Mesenchymal stem cell (in vitro differentiated cells and primary cell): ENCODE measurements at regions not wholly inside any gene's neighbourhood (a gene's known extent, or its start where the extent isn't known, plus 50 kb on each side); places are given as distances from the start of the nearest gene placed in this dataset.
"Not testable (repeated sequence)": the region's sequence is repeated elsewhere in the genome, so short reads cannot be mapped to it uniquely, and the experiment has no call there.

Experiments
- DNase-seq: peaks from one replicate; pipeline ENCODE4 v3.0.0-alpha.2; 2013
- H2AFZ ChIP-seq: one replicate; pipeline ENCODE4 v1.6.1; 2013; ENCODE audit warnings: low read depth, mild to moderate bottlenecking, control low read depth, inconsistent platforms, low read length, moderate library complexity
- H2AK5ac ChIP-seq: 2 replicates; pipeline ENCODE4 v1.6.1; 2013; ENCODE audit warnings: low read length, moderate library complexity, mild to moderate bottlenecking, inconsistent platforms; ENCODE audit not compliant: severe bottlenecking
- H2BK120ac ChIP-seq: one replicate; pipeline ENCODE4 v1.6.1; 2013; ENCODE audit warnings: low read depth, mild to moderate bottlenecking, inconsistent platforms, low read length, moderate library complexity
- H2BK12ac ChIP-seq, 2 experiments: one replicate each; pipeline ENCODE4 v1.6.1; 2013; ENCODE audit warnings: inconsistent platforms in 2 of 2, low read length in 2 of 2, mild to moderate bottlenecking in 2 of 2, moderate library complexity in 2 of 2, control low read depth in 1 of 2
- H2BK15ac ChIP-seq: one replicate; pipeline ENCODE4 v1.6.1; 2013; ENCODE audit warnings: mild to moderate bottlenecking, low read depth, inconsistent platforms; ENCODE audit not compliant: poor library complexity, severe bottlenecking
- H2BK5ac ChIP-seq: 2 replicates; pipeline ENCODE4 v1.6.1; 2013; ENCODE audit warnings: low read depth, mild to moderate bottlenecking, low read length, control low read depth, inconsistent platforms; ENCODE audit not compliant: poor library complexity, severe bottlenecking
- H3K14ac ChIP-seq, 2 experiments: one replicate each; pipeline ENCODE4 v1.6.1; 2013; ENCODE audit warnings: inconsistent platforms in 2 of 2, low read length in 2 of 2, control low read depth in 1 of 2, mild to moderate bottlenecking in 1 of 2, moderate library complexity in 1 of 2
- H3K18ac ChIP-seq, 2 experiments: one replicate each; pipeline ENCODE4 v1.6.1; 2013; ENCODE audit warnings: inconsistent platforms in 2 of 2, low read length in 2 of 2, control low read depth in 1 of 2, low read depth in 1 of 2, mild to moderate bottlenecking in 1 of 2
- H3K23ac ChIP-seq, 2 experiments: one replicate each; pipeline ENCODE4 v1.6.1; 2013; ENCODE audit warnings: inconsistent platforms in 2 of 2, low read length in 2 of 2, mild to moderate bottlenecking in 2 of 2, moderate library complexity in 2 of 2, control low read depth in 1 of 2
- H3K27ac ChIP-seq: 2 replicates; pipeline ENCODE4 v1.5.1; 2013; ENCODE audit warnings: mild to moderate bottlenecking, moderate library complexity, low read length, control low read depth, inconsistent platforms; ENCODE audit not compliant: poor library complexity, severe bottlenecking
- H3K27me3 ChIP-seq, 2 experiments: 2 replicates each; pipeline versions ENCODE4 v1.6.1 to v1.7.0; 2013; ENCODE audit warnings: low read length in 2 of 2, mild to moderate bottlenecking in 2 of 2, moderate library complexity in 2 of 2, control low read depth in 1 of 2, inconsistent platforms in 1 of 2; ENCODE audit not compliant: control insufficient read depth in 1 of 2, insufficient read depth in 1 of 2
- H3K36me3 ChIP-seq, 2 experiments: 2 replicates each; pipeline versions ENCODE4 v1.6.1 to v1.7.0; 2013; ENCODE audit warnings: low read length in 2 of 2, control low read depth in 1 of 2, inconsistent platforms in 1 of 2, low read depth in 1 of 2, mild to moderate bottlenecking in 1 of 2; ENCODE audit not compliant: insufficient read depth in 2 of 2, control insufficient read depth in 1 of 2
- H3K4ac ChIP-seq, 2 experiments: one replicate each; pipeline ENCODE4 v1.6.1; 2013; ENCODE audit warnings: inconsistent platforms in 2 of 2, low read length in 2 of 2, mild to moderate bottlenecking in 2 of 2, moderate library complexity in 2 of 2, control low read depth in 1 of 2, low read depth in 1 of 2
- H3K4me1 ChIP-seq: 2 replicates; pipeline ENCODE4 v1.6.1; 2013; ENCODE audit warnings: low read depth, low read length, control low read depth; ENCODE audit not compliant: control insufficient read depth, insufficient read depth
- H3K4me2 ChIP-seq: 2 replicates; pipeline ENCODE4 v1.6.1; 2013; ENCODE audit warnings: low read length, mild to moderate bottlenecking, inconsistent platforms; ENCODE audit not compliant: poor library complexity, severe bottlenecking
- H3K4me3 ChIP-seq, 2 experiments: 2 replicates each; pipeline versions ENCODE4 v1.5.1 to v1.7.0; 2013; ENCODE audit warnings: low read length in 2 of 2, mild to moderate bottlenecking in 2 of 2, control low read depth in 1 of 2, low read depth in 1 of 2; ENCODE audit not compliant: insufficient read depth in 1 of 2
- H3K79me1 ChIP-seq: replicated peaks from 2 replicates; pipeline ENCODE4 v1.6.1; 2013; ENCODE audit warnings: mild to moderate bottlenecking, control low read depth, low read length, inconsistent platforms; ENCODE audit not compliant: poor library complexity, severe bottlenecking
- H3K9ac ChIP-seq: 2 replicates; pipeline ENCODE4 v1.7.0; 2013; ENCODE audit warnings: mild to moderate bottlenecking, low read length, moderate library complexity
- H3K9me3 ChIP-seq: 2 replicates; pipeline ENCODE4 v1.7.0; 2013; ENCODE audit warnings: mild to moderate bottlenecking, low read length; ENCODE audit not compliant: control insufficient read depth
- H4K8ac ChIP-seq: one replicate; pipeline ENCODE4 v1.6.1; 2013; ENCODE audit warnings: inconsistent platforms, mild to moderate bottlenecking, low read length, moderate library complexity
- H4K91ac ChIP-seq: one replicate; pipeline ENCODE4 v1.6.1; 2013; ENCODE audit warnings: mild to moderate bottlenecking, low read length, inconsistent platforms
- WGBS: methylation state at CpG from one replicate; pipeline ENCODE4 v1.1.7; 2013; ENCODE audit warnings: mixed read lengths; 5-methylcytosine and 5-hydroxymethylcytosine counted together

DNA sequence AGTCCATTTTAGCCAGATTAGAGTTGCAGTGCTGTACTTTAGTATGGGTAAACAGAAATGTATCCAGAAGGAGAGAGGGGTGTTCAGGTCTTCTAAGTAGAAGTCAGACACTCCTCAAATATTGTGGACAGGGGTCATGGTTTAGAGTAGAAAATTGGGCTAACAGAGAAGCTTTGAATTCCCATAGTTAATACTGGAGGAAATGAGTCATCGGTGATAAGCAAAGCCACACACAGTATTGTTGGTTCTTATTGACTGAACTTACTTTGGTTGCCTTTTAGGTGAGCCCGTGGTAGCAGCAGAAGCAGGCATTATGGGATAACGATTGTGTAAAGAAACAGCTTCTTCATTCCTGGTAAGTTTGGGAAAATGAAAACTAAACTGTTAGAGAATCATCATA, 66.7 kb upstream of the ERV3-1 start:
- not testable (repeated sequence) for H3K18ac ChIP-seq, H3K79me1 ChIP-seq, H2BK12ac ChIP-seq, H3K4me2 ChIP-seq, H3K4me3 ChIP-seq, H3K27me3 ChIP-seq, H3K23ac ChIP-seq, H3K9me3 ChIP-seq, H2AK5ac ChIP-seq, H4K91ac ChIP-seq, H3K14ac ChIP-seq, H2BK120ac ChIP-seq, H3K4me1 ChIP-seq, H3K9ac ChIP-seq, H3K36me3 ChIP-seq, H2AFZ ChIP-seq, H2BK15ac ChIP-seq, H2BK5ac ChIP-seq, H3K27ac ChIP-seq, H3K4ac ChIP-seq, H4K8ac ChIP-seq
- peak; percentile 21 for DNase-seq
- no CpG with 5 or more reads among the region's 3 CpGs for WGBS

DNA sequence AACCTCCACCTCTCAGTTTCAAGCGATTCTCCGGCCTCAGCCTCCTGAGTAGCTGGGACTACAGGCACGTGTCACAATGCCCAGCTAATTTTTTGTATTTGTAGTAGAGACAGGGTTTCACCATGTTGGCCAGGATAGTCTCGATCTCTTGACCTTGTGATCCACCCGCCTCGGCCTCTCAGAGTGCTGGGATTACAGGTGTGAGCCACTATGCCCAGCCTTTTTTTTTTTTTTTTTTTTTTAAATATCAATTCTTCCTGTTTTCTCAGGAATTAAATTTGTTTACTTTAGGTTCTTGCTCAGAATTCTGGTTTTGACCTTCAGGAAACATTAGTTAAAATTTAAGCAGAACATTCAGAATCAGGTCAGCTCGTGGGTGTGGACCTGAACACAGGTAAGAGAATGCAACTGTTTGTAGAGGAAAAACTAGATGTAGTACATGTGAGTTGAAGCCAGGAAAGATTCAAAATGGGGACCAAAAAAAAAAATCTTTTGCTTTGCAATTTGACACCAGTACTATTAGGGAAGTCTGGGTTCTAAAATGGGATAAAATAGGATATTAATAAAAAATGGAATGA, 65.5 kb upstream of the ERV3-1 start:
- not testable (repeated sequence) for H3K27me3 ChIP-seq, H2AK5ac ChIP-seq, H3K9ac ChIP-seq, H4K91ac ChIP-seq, H3K4me1 ChIP-seq, H2BK120ac ChIP-seq, H2BK5ac ChIP-seq, H3K4me3 ChIP-seq, H4K8ac ChIP-seq, H3K27ac ChIP-seq, H3K14ac ChIP-seq, H2AFZ ChIP-seq, H3K4ac ChIP-seq, H2BK15ac ChIP-seq, H3K18ac ChIP-seq, H2BK12ac ChIP-seq, DNase-seq, H3K23ac ChIP-seq, H3K9me3 ChIP-seq, H3K36me3 ChIP-seq, H3K4me2 ChIP-seq, H3K79me1 ChIP-seq
- 98% methylated on average over 3 of the region's 7 CpGs for WGBS

- not testable (repeated sequence) for H3K4me3 ChIP-seq, H3K14ac ChIP-seq, H3K9ac ChIP-seq, H4K91ac ChIP-seq, H2AFZ ChIP-seq, H3K23ac ChIP-seq, H2BK120ac ChIP-seq, H3K9me3 ChIP-seq, H3K4me1 ChIP-seq, H3K79me1 ChIP-seq, H3K4ac ChIP-seq, H3K27me3 ChIP-seq, H3K18ac ChIP-seq, H2BK15ac ChIP-seq, H2BK12ac ChIP-seq, H2AK5ac ChIP-seq, H3K27ac ChIP-seq, H2BK5ac ChIP-seq, DNase-seq, H4K8ac ChIP-seq, H3K4me2 ChIP-seq
- H3K36me3 ChIP-seq, result peaks cover 0 to 11% of the 10 kb centered on the region in 2 experiments
- 100% methylated on average over 1 of the region's 1 CpG for WGBS
These were observed 63.0 kb upstream of the ERV3-1 start for GRCh38 chr7:65069476-65069875.

DNA sequence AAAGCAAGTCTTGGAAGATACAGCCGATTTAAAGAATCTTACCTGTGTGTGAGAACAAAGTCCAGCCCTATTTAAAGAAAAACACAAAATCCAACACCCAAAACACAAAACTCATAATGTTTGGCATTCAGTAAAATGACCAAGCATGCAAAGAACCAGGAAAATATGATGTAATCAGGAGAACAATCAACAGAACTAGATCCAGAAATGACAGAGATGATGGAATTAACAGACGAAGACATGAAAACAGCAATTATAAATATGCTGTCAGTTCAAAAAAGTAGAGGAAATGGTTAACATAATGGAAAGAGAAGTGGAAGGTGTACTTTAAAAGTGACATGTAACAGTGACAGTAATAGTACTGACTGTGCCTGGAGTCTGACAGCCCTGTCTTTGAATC, 56.1 kb upstream of the ERV3-1 start:
- not testable (repeated sequence) for H3K14ac ChIP-seq, H3K9ac ChIP-seq

More for the DNA sequence above, 56.1 kb upstream of the ERV3-1 start:
- H3K27me3 ChIP-seq, DNase-seq, H4K8ac ChIP-seq, H2AK5ac ChIP-seq, H2BK15ac ChIP-seq, H3K4me1 ChIP-seq, H3K36me3 ChIP-seq, H2BK12ac ChIP-seq, H2AFZ ChIP-seq, H2BK120ac ChIP-seq, H3K79me1 ChIP-seq, H3K4ac ChIP-seq, H3K9me3 ChIP-seq, H3K4me3 ChIP-seq, H3K4me2 ChIP-seq, H2BK5ac ChIP-seq, H3K27ac ChIP-seq, H3K23ac ChIP-seq, H3K18ac ChIP-seq, H4K91ac ChIP-seq: not testable (repeated sequence)
- 100% methylated on average over 1 of the region's 2 CpGs for WGBS
